H9 (cell line): ENCODE measurements at regions not wholly inside any gene's neighbourhood (a gene's known extent, or its start where the extent isn't known, plus 50 kb on each side); places are given as distances from the start of the nearest gene placed in this dataset.

Experiments used
- DNase-seq: peaks from one replicate; pipeline ENCODE4 v3.0.0-alpha.2; 2017
- H2AFZ ChIP-seq: one replicate; pipeline ENCODE4 v1.6.1; 2013; ENCODE audit warnings: mild to moderate bottlenecking, low read length, control low read depth, moderate library complexity
- H2AK5ac ChIP-seq: 2 replicates; pipeline ENCODE4 v1.6.1; 2013; ENCODE audit warnings: low read length, control low read depth, mixed read lengths; ENCODE audit not compliant: insufficient read length
- H2BK120ac ChIP-seq: one replicate; pipeline ENCODE4 v1.6.1; 2013; ENCODE audit warnings: low read depth, mild to moderate bottlenecking, low read length, control low read depth, inconsistent platforms; ENCODE audit not compliant: poor library complexity, severe bottlenecking
- H2BK12ac ChIP-seq: 2 replicates; pipeline ENCODE4 v1.6.1; 2013; ENCODE audit warnings: low read length, control low read depth, mixed read lengths, low read depth; ENCODE audit not compliant: insufficient read length
- H2BK15ac ChIP-seq: 2 replicates; pipeline ENCODE4 v1.6.1; 2013; ENCODE audit warnings: low read depth, low read length, control low read depth
- H2BK20ac ChIP-seq: one replicate; pipeline ENCODE4 v1.6.1; 2013; ENCODE audit warnings: low read depth, mild to moderate bottlenecking, low read length, control low read depth, inconsistent platforms; ENCODE audit not compliant: poor library complexity, severe bottlenecking
- H2BK5ac ChIP-seq: 2 replicates; pipeline ENCODE4 v1.6.1; 2013; ENCODE audit warnings: low read length, control low read depth, mixed read lengths; ENCODE audit not compliant: insufficient read length
- H3K14ac ChIP-seq: 2 replicates; pipeline ENCODE4 v1.6.1; 2013; ENCODE audit warnings: low read length, control low read depth; ENCODE audit not compliant: insufficient read depth
- H3K18ac ChIP-seq: 2 replicates; pipeline ENCODE4 v1.6.1; 2013; ENCODE audit warnings: low read depth, mild to moderate bottlenecking, mixed read lengths, low read length, control low read depth; ENCODE audit not compliant: insufficient read length
- H3K23ac ChIP-seq: 2 replicates; pipeline ENCODE4 v1.6.1; 2013; ENCODE audit warnings: low read length, control low read depth, mixed read lengths, low read depth; ENCODE audit not compliant: insufficient read length
- H3K23me2 ChIP-seq: 2 replicates; pipeline ENCODE4 v1.6.1; 2013; ENCODE audit warnings: low read depth, mild to moderate bottlenecking, mixed read lengths, low read length, control low read depth; ENCODE audit not compliant: insufficient read length, poor library complexity, severe bottlenecking
- H3K27ac ChIP-seq: 2 replicates; pipeline ENCODE4 v1.5.1; 2013; ENCODE audit warnings: low read length, control low read depth, mixed read lengths, low read depth; ENCODE audit not compliant: insufficient read length
- H3K27me3 ChIP-seq: 2 replicates; pipeline ENCODE4 v1.6.1; 2013; ENCODE audit warnings: low read length, control low read depth, inconsistent platforms; ENCODE audit not compliant: insufficient read depth
- H3K4ac ChIP-seq: 2 replicates; pipeline ENCODE4 v1.6.1; 2013; ENCODE audit warnings: low read depth, mild to moderate bottlenecking, control low read depth, inconsistent platforms, low read length, moderate library complexity
- H3K4me1 ChIP-seq: 2 replicates; pipeline ENCODE4 v1.6.1; 2013; ENCODE audit warnings: low read length, control low read depth, inconsistent platforms; ENCODE audit not compliant: insufficient read depth
- H3K4me2 ChIP-seq: 2 replicates; pipeline ENCODE4 v1.6.1; 2013; ENCODE audit warnings: low read length, control low read depth, mixed read lengths; ENCODE audit not compliant: insufficient read length, insufficient read depth
- H3K56ac ChIP-seq: 2 replicates; pipeline ENCODE4 v1.6.1; 2013; ENCODE audit warnings: low read depth, mild to moderate bottlenecking, mixed read lengths, low read length, control low read depth; ENCODE audit not compliant: insufficient read length
- H3K79me1 ChIP-seq: 2 replicates; pipeline ENCODE4 v1.6.1; 2013; ENCODE audit warnings: low read depth, mild to moderate bottlenecking, moderate library complexity, low read length, control low read depth, inconsistent platforms; ENCODE audit not compliant: insufficient read depth, poor library complexity, severe bottlenecking
- H3K79me2 ChIP-seq: 2 replicates; pipeline ENCODE4 v1.6.1; 2013; ENCODE audit warnings: low read length, control low read depth, inconsistent platforms; ENCODE audit not compliant: insufficient read depth
- H3K9ac ChIP-seq: 2 replicates; pipeline ENCODE4 v1.6.1; 2013; ENCODE audit warnings: low read length, control low read depth, mixed read lengths; ENCODE audit not compliant: insufficient read length; ENCODE audit errors: extremely low read depth
- H3K9me3 ChIP-seq: one replicate; pipeline ENCODE4 v1.6.1; 2013; ENCODE audit warnings: low read depth, low read length, inconsistent platforms; ENCODE audit not compliant: control insufficient read depth
- H3T11ph ChIP-seq: one replicate; pipeline ENCODE4 v1.6.1; 2013; ENCODE audit warnings: mild to moderate bottlenecking, low read length, control low read depth, inconsistent platforms
- H4K20me1 ChIP-seq: one replicate; pipeline ENCODE4 v1.6.1; 2013; ENCODE audit not compliant: control insufficient read depth, insufficient read length, insufficient read depth
- H4K5ac ChIP-seq: 2 replicates; pipeline ENCODE4 v1.6.1; 2013; ENCODE audit warnings: low read depth, mild to moderate bottlenecking, mixed read lengths, low read length, control low read depth; ENCODE audit not compliant: insufficient read length
- H4K8ac ChIP-seq: replicated peaks from 2 replicates; pipeline ENCODE4 v1.6.1; 2013; ENCODE audit warnings: low read length, control low read depth, mixed read lengths, low read depth; ENCODE audit not compliant: insufficient read length
- H4K91ac ChIP-seq: 2 replicates; pipeline ENCODE4 v1.6.1; 2013; ENCODE audit warnings: low read depth, mild to moderate bottlenecking, moderate library complexity, mixed read lengths, low read length, control low read depth; ENCODE audit not compliant: insufficient read length
- H3K27ac Mint-ChIP-seq, 3 experiments: 2 replicates in 2 of 3; 3 replicates in 1 of 3; pipeline ENCODE4 v1.8.0; 2020 to 2021; ENCODE audit warnings: mixed read lengths in 3 of 3, mild to moderate bottlenecking in 1 of 3, moderate library complexity in 1 of 3
- H3K27me3 Mint-ChIP-seq: 2 replicates; pipeline ENCODE4 v1.8.0; 2021; ENCODE audit warnings: low read depth, mild to moderate bottlenecking, moderate library complexity, mixed read lengths
- H3K36me3 Mint-ChIP-seq, 3 experiments: 2 replicates in 2 of 3; 3 replicates in 1 of 3; pipeline ENCODE4 v1.8.0; 2020 to 2021; ENCODE audit warnings: low read depth in 3 of 3, mixed read lengths in 3 of 3; ENCODE audit not compliant: insufficient read depth in 1 of 3
- H3K4me1 Mint-ChIP-seq, 2 experiments: 2 replicates each; pipeline ENCODE4 v1.8.0; 2020; ENCODE audit warnings: mixed read lengths in 2 of 2
- H3K4me3 Mint-ChIP-seq, 2 experiments: 2 replicates in 1 of 2; 3 replicates in 1 of 2; pipeline ENCODE4 v1.8.0; 2020 to 2021; ENCODE audit warnings: mild to moderate bottlenecking in 2 of 2, mixed read lengths in 2 of 2, moderate library complexity in 1 of 2
- H3K9me3 Mint-ChIP-seq, 2 experiments: 2 replicates in 1 of 2; 3 replicates in 1 of 2; pipeline ENCODE4 v1.8.0; 2020; ENCODE audit warnings: mild to moderate bottlenecking in 2 of 2, mixed read lengths in 2 of 2, moderate library complexity in 1 of 2
- WGBS: extraction: QIAGEN DNeasy Blood & Tissue Kit; methylation state at CpG from one replicate; pipeline ENCODE4 v1.1.7; 2013; ENCODE audit warnings: missing lambda C conversion rate, low lambda C conversion rate, mixed read lengths; ENCODE audit not compliant: insufficient read length; ENCODE audit errors: extremely low coverage; 5-methylcytosine and 5-hydroxymethylcytosine counted together
- TF ChIP-seq, protein P1 (sequence below): fragments of 200-600 bp; sonication (generic); conservative IDR thresholded peaks from 3 replicates; pipeline ENCODE4 v1.8.0; 2021; ENCODE audit warnings: antibody characterized with exemption, mild to moderate bottlenecking

- no peaks in the 10 kb centered on the region for H3K27me3 Mint-ChIP-seq
- Histone ChIP-seq H3K27ac (no peak overlapping the region), H3K23ac (no peak overlapping the region), H3T11ph (no peak overlapping the region), H3K27me3 (no peaks in the 10 kb centered on the region), H4K91ac (no peak overlapping the region), H3K14ac (no peak overlapping the region), H3K4me1 (no peaks in the 10 kb centered on the region), H4K8ac (no peak overlapping the region), H2BK120ac (no peak overlapping the region), H3K9ac (no peak overlapping the region), H4K5ac (no peak overlapping the region), H3K79me1 (no peaks in the 10 kb centered on the region), H3K4ac (no peak overlapping the region), H3K9me3 (no peaks in the 10 kb centered on the region), H2BK12ac (no peak overlapping the region), H3K23me2 (no peaks in the 10 kb centered on the region), H2AK5ac (no peak overlapping the region), H2BK15ac (no peak overlapping the region), H3K18ac (no peak overlapping the region), H2AFZ (no peak overlapping the region), H2BK5ac (no peak overlapping the region), H3K4me2 (no peak overlapping the region), H4K20me1 (no peaks in the 10 kb centered on the region), H2BK20ac (no peak overlapping the region), H3K56ac (no peak overlapping the region), H3K79me2 (no peaks in the 10 kb centered on the region)
- no peak overlapping the region for H3K4me3 Mint-ChIP-seq
- H3K9me3 Mint-ChIP-seq, result no peaks in the 10 kb centered on the region
- no peak overlapping the region for H3K27ac Mint-ChIP-seq
- H3K36me3 Mint-ChIP-seq, result no peaks in the 10 kb centered on the region
- WGBS, result no CpG with 5 or more reads among the region's 3 CpGs
- TF ChIP-seq, protein P1, sequence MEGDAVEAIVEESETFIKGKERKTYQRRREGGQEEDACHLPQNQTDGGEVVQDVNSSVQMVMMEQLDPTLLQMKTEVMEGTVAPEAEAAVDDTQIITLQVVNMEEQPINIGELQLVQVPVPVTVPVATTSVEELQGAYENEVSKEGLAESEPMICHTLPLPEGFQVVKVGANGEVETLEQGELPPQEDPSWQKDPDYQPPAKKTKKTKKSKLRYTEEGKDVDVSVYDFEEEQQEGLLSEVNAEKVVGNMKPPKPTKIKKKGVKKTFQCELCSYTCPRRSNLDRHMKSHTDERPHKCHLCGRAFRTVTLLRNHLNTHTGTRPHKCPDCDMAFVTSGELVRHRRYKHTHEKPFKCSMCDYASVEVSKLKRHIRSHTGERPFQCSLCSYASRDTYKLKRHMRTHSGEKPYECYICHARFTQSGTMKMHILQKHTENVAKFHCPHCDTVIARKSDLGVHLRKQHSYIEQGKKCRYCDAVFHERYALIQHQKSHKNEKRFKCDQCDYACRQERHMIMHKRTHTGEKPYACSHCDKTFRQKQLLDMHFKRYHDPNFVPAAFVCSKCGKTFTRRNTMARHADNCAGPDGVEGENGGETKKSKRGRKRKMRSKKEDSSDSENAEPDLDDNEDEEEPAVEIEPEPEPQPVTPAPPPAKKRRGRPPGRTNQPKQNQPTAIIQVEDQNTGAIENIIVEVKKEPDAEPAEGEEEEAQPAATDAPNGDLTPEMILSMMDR, result no peak
- no peak for DNase-seq
- H3K4me1 Mint-ChIP-seq, result peaks cover 5 to 8% of the 10 kb centered on the region in 2 experiments
These were observed 182.6 kb upstream of the FAM3C start for GRCh38 chr7:121578669-121579068.
